Left lung (tissue), 4 donors: ENCODE measurements at regions not wholly inside any gene's neighbourhood (a gene's known extent, or its start where the extent isn't known, plus 50 kb on each side); places are given as distances from the start of the nearest gene placed in this dataset.

Experiments used
- ATAC-seq: fragments of 200-7000 bp; cut with Tn5 transposase; one replicate; pipeline ENCODE4 v1.9.1; 2020; ENCODE audit warnings: moderate library complexity
- DNase-seq, 4 donors: peaks; one replicate each; pipeline ENCODE4 v3.0.0-alpha.2; 2013 to 2020
- H3K27ac ChIP-seq, 2 donors: fragments of 200-600 bp; sonication (generic) in 1 of 2; one replicate each; pipeline versions ENCODE4 v1.5.0 to v1.8.0; 2020 to 2021
- H3K27me3 ChIP-seq, 2 donors: fragments of 200-600 bp; sonication (generic) in 1 of 2; one replicate each; pipeline versions ENCODE4 v1.5.0 to v1.8.0; 2020 to 2021
- H3K36me3 ChIP-seq, 2 donors: fragments of 200-600 bp; sonication (generic) in 1 of 2; one replicate each; pipeline versions ENCODE4 v1.5.0 to v1.8.0; 2020 to 2021
- H3K4me1 ChIP-seq, 2 donors: fragments of 200-600 bp; one replicate each; pipeline ENCODE4 v1.8.0; 2021
- H3K4me3 ChIP-seq, 2 donors: fragments of 200-600 bp; sonication (generic) in 1 of 2; one replicate each; pipeline versions ENCODE4 v1.5.0 to v1.8.0; 2020 to 2021; ENCODE audit warnings: mild to moderate bottlenecking in 1 of 2
- H3K9me3 ChIP-seq, 2 donors: fragments of 200-600 bp; sonication (generic) in 1 of 2; one replicate each; pipeline versions ENCODE4 v1.5.0 to v1.8.0; 2020 to 2021
- CTCF ChIP-seq, 2 donors: fragments of 200-600 bp; sonication (generic) in 1 of 2; IDR thresholded peaks; one replicate each; pipeline versions ENCODE4 v1.5.0 to v1.8.0; 2021; ENCODE audit warnings: antibody characterized with exemption in 2 of 2
- intact Hi-C, 2 donors: fragments of 100-400 bp; cut with DNase I; formaldehyde crosslinking; loops; one replicate each; pipeline versions ENCODE4 v1.11.2 to v1.14.2; 2022
- donor health status: DM: no; HTN: yes; CAD: no.
- donor health status: DM: no; HTN: no; CAD: no.

- H3K4me1 ChIP-seq: peaks cover 0 to 2% of the 10 kb centered on the region in 2 donors
- H3K9me3 ChIP-seq: no peaks in the 10 kb centered on the region
- DNase-seq (no peak), ATAC-seq (no peak)
- no peak overlapping the region for H3K27ac ChIP-seq
- H3K4me3 ChIP-seq: no peak overlapping the region
- no peak for TF ChIP-seq CTCF (IDR thresholded peaks at IDR 0.05)
- intact Hi-C loops: no loop called here
- H3K27me3 ChIP-seq: peaks cover 0 to 19% of the 10 kb centered on the region in 2 donors
- H3K36me3 ChIP-seq: no peaks in the 10 kb centered on the region
These were observed 99.5 kb downstream of the NCR2 start for GRCh38 chr6:41434803-41435481.

GRCh38 chr6:41437604-41438003, 102.2 kb downstream of the NCR2 start:
- peaks cover 0 to 22% of the 10 kb centered on the region in 2 donors for H3K27me3 ChIP-seq
- DNase-seq (no peak), ATAC-seq (no peak)
- H3K4me3 ChIP-seq: no peak overlapping the region
- no peak for TF ChIP-seq CTCF (IDR thresholded peaks at IDR 0.05)
- peaks cover under 1 to 8% of the 10 kb centered on the region in 2 donors for H3K4me1 ChIP-seq
- H3K27ac ChIP-seq: no peak overlapping the region
- intact Hi-C loops: no loop called here
- H3K9me3 ChIP-seq: no peaks in the 10 kb centered on the region
- no peaks in the 10 kb centered on the region for H3K36me3 ChIP-seq

GRCh38 chr6:41438746-41439145, 103.3 kb downstream of the NCR2 start:
- H3K4me1 ChIP-seq: peaks cover 11% of the 10 kb centered on the region in 2 donors
- ATAC-seq (no peak), DNase-seq (no peak)
- no peak overlapping the region for H3K27ac ChIP-seq
- H3K9me3 ChIP-seq: no peaks in the 10 kb centered on the region
- no peak for TF ChIP-seq CTCF (IDR thresholded peaks at IDR 0.05)
- no peak overlapping the region for H3K4me3 ChIP-seq
- peaks cover 0 to 34% of the 10 kb centered on the region in 2 donors for H3K27me3 ChIP-seq
- no peaks in the 10 kb centered on the region for H3K36me3 ChIP-seq
- intact Hi-C loops: no loop called here

GRCh38 chr6:41439524-41440418, 104.4 kb downstream of the NCR2 start:
- no peak for ATAC-seq
- Histone ChIP-seq H3K27me3 (peaks cover 0 to 44% of the 10 kb centered on the region in 2 donors), H3K36me3 (no peaks in the 10 kb centered on the region), H3K27ac (no peak overlapping the region), H3K4me1 (peaks cover 11% of the 10 kb centered on the region in 2 donors), H3K9me3 (no peaks in the 10 kb centered on the region), H3K4me3 (no peak overlapping the region)
- TF ChIP-seq CTCF (IDR thresholded peaks at IDR 0.05): no peak
- intact Hi-C loops: no loop called here
- no peak for DNase-seq

- Histone ChIP-seq H3K9me3 (no peaks in the 10 kb centered on the region), H3K27ac (no peak overlapping the region), H3K27me3 (peaks cover 0 to 54% of the 10 kb centered on the region in 2 donors), H3K4me3 (no peak overlapping the region), H3K36me3 (no peaks in the 10 kb centered on the region), H3K4me1 (peaks cover 11% of the 10 kb centered on the region in 2 donors)
- no peak for TF ChIP-seq CTCF (IDR thresholded peaks at IDR 0.05)
- intact Hi-C loops: no loop called here
- ATAC-seq (no peak), DNase-seq (no peak)
These were observed 105.2 kb upstream of the FOXP4 start for GRCh38 chr6:41440958-41441357.
